Hematopoietic multipotent progenitor cell treated with erythropoietin and hydrocortisone succinate and interleukin-3 and kit ligand, for 6 days (in vitro differentiated cells): ENCODE measurements at regions not wholly inside any gene's neighbourhood (a gene's known extent, or its start where the extent isn't known, plus 50 kb on each side); places are given as distances from the start of the nearest gene placed in this dataset.
A peak's percentile ranks its signal among the peaks of the same experiment; 100 is the strongest.

Source experiments
- DNase-seq: peaks from one replicate; pipeline ENCODE4 v3.0.0-alpha.2; 2015

DNA sequence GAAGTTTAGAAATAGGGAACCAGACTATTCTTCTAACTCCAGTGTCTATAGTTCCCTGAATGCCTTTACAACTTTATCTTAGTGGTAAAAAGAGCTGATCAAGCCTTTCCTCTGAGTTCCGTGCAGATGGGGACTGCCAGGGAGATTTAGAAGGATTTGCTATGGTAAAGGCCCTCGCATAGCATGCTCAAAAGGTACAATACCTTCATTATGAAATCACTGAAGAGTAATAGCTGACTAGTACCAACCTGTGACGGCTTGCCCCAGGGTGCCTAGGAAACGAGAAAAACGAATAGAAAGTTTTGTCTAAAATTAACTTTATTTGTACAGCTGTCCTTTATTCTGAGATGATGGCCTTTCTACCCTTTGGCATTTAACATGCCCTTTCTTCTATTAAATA lies 150.1 kb upstream of the ARHGAP42 start:
- no peak for DNase-seq

DNA sequence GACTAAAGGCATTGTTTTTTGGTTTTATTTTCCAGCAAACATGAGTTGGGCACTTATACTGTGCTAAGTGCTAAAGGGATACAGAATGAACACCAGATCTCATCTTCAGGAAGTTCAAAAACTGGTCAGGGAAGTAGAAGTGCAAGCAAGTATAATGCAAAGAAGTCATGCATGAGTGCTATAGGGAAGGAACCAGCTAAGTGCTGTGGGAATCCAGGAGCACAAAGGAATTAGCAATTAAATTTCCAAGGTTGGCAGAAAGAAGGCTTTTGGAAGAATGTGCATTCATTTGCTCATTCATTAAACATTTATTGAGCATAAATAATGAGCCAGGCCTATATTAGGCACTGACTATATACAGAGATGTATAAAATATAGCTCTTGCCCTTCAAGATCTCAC lies 143.7 kb upstream of the ARHGAP42 start:
- DNase-seq, result no peak

DNA sequence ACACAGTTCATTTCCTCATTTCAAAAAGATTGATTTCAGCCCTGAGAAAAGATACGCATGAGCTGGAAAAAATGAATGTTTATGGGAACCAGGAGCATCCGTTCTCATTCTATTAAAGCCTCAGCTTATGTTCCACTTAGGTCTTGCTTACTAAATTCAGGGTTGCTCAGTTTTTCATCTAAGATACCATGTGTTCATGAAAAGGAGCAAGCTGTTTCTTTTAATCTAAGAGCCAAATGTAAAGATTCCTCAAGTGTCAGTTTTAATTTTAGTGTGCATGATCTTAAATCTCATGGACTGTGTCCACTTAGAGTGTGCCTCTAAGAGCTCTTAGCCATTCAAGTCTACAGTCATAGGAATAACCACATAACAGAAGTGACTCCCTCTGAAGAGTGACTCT lies 141.5 kb upstream of the ARHGAP42 start:
- DNase-seq, result no peak

DNA sequence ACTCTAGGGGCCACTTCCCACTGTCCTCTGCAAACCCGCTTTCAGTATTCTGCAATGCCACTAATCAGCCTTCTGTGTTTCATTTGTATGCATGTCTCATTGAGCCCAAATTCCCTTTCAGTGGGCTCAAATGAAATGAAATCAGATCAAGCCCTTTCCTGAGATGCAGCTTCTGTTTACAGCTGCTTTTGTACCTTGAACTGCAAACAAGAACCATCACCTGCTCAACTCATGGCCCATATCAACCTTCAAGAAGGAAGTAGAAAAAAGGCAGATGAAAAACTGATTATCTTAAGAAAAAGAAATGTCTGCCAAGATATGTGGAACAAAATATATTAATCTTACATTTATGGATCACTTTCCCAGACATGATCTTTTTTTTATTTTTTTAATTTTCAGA lies 141.1 kb upstream of the ARHGAP42 start:
- DNase-seq, result no peak

DNA sequence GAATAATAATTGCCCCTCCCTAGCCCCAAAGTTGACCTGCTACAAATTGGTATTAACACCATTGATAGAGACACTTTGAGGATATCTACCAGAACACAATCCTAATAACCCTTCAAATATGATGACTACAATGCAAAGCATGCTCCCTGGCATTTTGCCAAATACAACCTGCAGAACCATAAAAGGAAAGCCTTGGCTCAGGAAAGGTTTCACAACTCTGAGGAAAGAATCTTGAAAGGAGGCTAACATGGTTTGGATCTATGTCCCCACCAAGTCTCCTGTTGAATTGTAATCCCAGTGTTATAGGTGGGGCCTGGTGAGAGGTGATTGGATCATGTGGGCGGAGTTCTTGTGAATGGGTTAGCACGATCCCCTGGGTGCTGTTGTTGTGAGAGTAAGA lies 140.4 kb upstream of the ARHGAP42 start:
- peak; percentile 10 for DNase-seq

DNA sequence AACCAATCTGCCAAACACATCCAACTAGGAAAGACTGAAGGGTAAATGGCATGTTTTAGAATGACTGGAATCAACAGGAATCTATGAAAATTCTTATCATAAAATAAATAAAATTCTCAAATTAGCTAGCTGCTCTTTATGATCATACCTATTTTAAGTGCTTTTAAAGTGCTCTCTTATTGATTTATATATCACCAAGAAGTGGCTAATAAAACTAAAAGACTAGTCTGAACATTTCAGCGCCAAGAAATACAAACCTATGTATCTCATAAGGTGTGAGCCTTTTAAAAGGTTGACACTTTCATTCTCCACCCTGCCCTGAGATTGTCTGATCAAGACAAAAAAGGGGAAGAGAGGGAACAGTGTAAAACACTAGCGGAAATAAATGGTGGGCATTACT lies 136.8 kb upstream of the ARHGAP42 start:
- DNase-seq, result no peak

DNA sequence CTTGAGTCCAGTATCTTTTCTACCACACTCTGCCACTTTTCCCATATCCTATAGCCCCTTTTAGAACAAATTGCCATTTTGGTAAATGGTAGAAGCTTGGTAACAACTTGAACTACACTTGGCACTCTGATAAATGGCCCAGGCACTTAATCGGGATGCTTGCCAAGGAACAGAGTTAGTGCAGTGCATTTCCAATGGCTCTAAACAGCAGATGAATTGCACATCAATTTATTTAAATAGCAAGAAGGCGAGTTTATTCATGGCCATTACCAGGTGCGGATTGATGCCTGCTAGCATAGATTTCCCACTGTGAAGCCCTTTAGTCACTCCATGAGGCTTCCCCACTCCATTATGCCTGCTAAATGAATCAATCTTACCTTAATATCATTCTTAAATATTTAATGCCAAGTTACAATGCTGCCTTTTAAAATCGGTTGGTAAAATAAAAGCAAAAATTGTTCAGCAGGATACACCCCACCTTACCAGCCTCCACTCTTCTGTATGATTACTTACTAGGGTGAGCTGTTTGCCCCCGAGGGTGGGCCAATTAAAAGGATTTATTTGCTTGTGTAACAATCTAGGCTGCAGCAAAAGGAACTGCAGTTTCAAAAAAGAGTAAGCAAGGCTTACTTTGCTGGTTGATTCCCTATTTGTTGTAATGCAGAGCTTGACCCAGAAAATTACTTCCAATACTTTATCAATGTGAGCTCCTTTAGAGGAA lies 136.0 kb upstream of the ARHGAP42 start:
- no peak for DNase-seq

DNA sequence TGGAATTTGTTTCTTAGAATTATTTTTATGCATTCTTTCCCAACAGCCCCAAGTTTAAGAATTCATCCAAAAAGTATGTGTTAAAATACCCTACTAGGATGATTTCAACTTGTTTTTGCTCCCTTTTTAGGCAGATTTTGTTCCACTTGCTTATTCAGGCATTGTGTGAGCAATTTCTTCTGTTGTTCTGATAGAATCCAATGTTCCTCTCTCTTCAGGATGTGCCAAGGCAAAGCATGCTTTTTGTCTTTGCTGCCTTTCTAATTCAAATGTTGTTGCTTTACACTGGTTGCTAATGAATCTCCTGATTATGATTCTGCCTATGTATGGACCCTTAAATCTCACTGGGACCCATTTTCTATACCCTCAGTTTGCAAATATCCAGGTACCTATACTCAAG lies 131.2 kb upstream of the ARHGAP42 start:
- no peak for DNase-seq

DNA sequence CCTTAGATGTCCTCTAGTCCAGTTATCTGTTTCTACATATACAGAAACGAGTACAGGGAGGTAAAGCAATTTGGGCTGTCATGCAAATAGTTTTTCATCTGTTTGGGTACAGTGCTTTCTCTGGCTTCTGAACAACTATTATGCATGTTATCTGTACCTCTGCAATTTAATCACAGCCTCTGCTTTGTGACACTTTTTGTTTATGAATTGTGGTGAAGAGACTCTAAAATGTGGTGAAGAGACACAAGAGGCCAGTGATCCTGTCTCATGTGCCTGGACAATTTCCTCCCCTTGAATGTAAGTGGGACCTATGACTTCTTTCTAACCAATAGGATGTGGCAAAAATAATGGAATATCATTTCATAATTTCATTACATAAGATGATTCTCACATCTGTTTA lies 130.3 kb upstream of the ARHGAP42 start:
- no peak for DNase-seq

DNA sequence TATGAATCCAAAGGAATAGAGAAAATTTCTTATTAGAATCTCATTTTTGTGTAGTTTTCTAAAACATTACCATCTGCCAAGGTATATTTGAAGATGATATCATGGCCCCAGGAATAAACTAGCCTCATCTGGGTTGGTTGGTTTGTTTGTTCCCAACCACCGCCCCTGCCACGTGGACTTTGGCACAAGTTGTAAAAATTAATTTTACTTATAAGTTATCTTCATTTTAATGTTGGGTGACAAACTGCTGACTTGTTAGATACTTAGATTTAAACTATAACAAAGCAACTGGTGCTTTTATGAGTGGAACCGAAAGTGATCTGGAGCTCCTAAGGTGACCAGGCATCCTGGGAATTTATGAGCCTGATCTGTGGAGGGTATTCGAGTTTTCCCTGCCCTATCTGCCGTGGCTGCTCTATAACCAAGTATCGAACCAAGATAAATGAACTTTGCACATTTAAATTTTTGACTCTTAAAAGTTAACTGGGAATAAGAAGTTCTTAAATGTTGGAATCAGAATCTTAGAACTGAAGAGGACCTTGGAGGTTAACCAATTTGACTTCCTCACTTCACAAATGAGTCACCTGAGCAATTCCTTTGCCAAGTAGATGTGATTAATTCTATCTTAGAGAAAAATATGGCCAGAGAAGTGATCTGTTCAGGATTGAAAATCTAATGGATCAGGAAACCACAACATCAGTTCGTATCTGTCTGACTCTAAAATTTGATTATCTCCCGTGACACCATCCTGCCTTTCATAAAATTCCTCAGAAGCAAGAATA lies 129.1 kb upstream of the ARHGAP42 start:
- DNase-seq, result no peak

DNA sequence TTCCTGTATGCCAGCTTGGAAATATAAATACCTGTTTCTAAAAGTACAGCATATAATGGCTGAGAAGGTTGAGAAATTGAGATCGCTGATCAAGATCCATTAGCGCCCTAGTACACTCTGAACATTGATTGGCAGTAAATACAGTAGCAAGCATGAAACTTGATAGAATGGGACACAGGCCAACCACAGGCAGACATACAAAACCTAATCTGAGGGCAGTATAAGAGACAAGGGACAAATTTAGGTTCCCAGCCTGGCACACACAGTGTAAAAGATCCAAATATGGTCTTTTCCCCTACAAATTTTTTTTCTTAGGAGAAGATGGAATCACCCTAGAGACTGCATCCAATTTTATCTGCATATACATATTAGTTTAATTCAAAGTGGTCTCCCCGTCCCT lies 126.5 kb upstream of the ARHGAP42 start:
- no peak for DNase-seq

DNA sequence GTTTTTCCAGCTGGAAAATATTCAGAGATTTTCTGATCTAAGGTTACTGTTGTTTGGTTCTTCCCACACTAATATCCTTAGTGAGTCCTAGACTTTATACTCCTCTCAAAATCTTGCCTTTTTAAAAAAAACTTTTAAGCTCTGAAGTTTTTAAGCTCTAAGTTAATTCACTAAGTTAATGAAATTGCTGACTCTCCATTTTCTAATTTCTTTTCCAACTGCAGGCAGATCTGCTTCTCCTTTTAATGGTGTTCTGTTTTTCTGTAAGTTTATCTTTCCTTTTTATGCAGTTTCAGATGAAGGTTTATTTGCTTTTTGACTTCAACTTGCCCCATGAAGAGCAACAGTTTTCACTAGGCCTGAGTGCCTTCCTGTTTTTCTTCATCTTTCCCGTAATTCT lies 125.8 kb upstream of the ARHGAP42 start:
- no peak for DNase-seq

DNA sequence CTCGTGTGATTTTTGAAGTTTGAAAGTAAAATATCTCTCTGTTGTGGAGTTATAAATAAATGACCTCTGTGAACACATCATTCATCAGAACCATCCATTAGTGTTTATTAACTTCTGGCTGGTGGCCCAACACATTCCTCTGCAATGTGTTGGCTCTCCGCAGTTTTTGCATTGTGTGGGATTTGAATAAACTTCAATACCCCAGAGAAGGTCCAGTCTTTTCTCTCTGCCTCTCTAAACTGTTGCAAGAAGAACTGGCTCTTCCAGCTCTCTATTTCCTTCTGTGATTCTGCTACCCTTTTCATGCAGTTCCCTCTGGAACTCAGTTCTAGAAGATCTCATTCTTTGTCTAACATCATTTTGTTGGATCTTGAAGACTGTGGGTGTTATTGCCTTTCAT lies 125.0 kb upstream of the ARHGAP42 start:
- no peak for DNase-seq

DNA sequence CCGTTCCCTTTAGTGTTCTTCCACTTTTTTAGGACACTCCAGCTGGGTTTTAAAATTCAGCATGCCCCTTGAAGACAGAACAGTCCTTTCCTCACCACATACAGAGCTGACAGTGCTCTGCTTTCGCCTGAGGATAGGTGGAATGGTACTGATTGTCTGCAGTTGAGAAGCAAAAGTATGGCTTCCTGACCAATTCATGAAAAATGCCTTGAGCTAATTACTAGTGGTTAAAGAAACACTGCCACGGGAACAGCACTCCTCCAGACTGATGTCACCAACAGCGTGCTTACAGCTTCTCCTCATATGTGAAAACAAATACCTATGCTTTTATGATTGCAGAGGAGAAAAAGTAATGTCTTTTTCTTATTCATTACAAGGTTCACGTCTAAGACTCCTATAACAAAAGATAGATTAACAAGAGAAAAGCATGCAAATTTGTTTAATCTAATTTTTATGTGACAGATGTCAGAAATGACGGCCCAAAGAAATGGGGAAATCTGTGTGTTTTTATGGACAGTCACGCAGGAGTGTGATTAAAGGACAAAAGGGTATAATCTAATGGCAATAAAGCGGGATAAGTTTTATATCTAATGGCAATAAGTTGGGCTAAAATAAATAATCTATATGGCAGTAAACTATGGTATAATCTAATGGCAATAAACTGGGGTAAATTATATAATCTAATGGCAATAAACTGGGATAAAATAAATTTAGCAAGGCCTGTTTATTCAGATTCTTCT lies 123.4 kb upstream of the ARHGAP42 start:
- no peak for DNase-seq

DNA sequence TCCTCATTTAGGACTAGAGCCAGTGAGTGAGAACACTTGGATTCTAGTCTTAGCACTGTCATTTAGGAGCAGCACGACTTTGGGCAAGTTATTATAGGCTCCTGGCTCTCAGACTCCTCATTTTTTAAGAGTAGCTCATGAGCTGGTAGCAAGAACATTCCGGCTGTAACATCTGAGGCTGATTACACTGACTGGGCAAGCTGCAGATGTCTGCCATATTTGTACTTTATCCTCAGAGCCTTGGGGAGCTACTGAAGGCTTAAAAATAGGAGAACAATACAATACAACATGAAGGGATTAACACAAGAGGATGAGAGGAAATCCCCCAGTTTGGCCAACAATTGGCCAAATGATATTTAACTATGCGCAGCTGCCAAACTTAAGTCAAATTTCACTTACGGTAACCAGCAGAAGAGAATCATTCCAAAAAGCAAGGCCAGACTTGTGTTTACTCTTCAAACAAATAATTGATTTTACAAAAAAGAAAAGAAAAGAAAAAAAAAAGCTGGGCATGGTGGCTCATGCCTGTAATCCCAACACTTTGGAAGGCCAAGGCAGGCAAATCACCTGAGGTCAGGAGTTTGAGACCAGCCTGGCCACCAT lies 113.1 kb upstream of the ARHGAP42 start:
- no peak for DNase-seq

DNA sequence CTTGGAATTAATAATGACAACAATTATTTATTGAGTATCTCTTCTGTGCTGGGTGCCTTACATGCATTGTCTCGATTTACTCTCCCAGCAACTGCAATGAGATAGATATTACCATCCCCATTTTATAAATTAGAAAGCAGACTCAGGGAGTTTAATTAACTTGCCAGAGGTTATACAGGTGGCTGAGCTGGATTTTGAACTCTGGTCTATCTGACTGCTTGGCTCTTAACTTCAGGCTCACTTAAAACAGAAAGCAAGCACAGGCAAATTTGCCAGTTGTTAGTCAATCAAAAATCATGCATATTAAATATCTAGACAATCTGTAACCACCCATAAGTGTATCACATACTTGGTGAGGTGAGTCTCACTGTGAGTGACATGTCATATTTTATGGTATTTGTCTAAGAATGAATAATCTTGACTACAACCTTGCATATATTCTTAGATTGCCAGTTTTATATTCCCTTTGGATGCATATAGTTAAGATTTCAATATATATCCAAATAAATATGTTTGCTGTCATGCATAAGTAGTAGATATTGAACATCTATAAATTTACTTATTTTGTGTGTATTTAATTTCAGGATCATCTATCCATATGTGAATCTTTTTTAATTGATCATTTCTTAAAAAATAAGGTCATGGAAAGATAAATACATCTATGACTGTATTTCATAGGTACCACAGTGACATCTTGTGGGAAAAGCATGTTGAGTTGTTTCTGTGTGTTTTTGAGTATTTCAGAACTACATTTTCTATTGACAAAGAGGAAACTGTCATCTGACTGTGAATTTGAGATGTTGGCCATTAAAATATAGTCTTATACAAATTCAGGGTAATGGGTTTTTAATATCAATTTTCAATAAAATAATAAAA lies 112.0 kb upstream of the ARHGAP42 start:
- peak; percentile 19 for DNase-seq

DNA sequence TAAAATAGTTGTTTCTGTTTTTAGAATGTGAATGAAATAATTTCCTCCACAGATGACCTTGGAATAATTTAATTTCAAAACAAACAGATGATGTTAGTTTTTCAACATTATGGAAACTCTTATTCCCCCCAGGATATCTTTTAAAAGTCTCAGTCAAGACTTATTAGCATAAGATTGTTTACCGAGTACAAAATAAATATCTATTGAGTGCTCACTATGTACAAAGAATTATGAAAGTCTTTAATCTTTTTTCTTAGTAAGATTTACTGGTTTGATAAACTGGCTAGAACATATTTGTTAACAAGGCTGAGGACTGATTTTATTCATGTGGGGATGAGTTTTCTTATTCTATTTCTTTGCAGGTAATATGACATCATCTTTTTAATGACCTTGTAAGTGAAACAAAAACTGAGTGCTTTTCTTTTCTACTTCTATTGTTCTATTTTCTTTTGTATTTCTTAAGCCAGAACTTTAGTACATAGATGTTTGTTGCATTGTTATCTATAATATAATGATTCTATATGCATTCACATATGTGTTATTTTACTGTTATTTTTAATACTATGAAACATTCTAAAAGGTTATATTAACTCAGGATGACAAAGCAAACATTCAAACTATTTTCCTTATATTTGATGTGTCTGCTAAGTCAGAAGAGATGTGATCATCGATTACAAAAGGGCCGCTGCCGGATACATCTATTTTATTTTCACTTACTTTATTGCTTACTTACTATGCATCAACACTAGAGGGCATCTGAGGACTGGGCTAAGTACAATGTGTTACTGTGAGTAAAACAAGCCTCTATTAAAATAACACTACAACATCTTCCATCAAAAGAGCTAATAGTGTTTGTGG lies 111.0 kb upstream of the ARHGAP42 start:
- peak; percentile 74 for DNase-seq

DNA sequence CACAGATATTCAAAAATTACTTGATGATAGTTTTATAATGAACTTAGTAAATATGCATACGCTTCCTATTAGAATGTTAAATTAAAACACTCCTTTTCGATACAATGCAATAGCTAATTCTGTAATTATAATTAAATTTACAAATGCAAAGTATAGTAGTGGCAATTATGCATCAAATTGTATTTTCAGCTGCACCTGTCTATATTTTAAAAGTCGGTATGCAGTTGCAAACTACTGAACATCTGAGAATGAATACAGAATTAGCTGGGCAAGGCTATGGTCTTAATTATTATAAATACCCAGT lies 110.4 kb upstream of the ARHGAP42 start:
- no peak for DNase-seq

DNA sequence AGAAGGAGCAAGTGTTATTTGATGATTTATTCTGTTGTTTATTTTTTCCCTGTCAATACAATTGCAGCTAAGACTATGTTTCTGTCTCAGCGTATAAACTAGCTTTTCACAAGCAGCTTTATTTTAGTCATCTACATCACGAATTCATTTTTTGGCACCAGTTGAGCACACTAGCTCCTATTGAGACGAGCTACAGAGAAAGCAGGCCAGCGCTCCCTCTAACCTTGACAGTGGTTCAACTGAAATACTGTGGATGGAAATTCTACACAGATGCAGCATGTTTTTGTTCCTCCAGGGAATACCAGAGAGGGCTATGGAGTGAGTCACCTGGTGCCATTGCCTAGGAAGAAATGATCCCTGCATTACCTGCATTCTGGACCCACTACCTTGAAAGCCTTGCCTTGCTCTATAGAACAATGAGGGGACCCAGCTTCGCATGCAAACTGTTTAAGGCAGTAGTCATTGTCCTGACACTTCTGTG lies 108.2 kb upstream of the ARHGAP42 start:
- DNase-seq, result no peak

DNA sequence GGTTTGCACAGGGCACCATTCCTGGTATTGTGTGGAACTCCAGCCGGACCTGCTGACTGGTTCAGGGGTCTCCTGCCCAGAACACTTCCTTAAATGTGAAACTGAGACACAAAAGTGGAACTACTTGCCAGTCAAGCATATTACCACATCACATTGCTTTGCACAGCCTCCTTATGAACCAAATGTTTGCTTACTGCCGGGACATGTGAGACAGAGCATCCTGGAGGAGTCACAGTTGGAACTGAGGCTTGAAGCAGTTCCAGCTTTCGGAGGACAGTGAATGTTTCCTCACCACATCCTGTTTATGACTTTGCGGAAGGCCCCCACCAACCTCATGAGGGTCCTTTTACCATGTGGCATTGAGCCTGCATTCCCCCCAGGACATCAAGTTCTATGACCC lies 105.8 kb upstream of the ARHGAP42 start:
- DNase-seq, result no peak

DNA sequence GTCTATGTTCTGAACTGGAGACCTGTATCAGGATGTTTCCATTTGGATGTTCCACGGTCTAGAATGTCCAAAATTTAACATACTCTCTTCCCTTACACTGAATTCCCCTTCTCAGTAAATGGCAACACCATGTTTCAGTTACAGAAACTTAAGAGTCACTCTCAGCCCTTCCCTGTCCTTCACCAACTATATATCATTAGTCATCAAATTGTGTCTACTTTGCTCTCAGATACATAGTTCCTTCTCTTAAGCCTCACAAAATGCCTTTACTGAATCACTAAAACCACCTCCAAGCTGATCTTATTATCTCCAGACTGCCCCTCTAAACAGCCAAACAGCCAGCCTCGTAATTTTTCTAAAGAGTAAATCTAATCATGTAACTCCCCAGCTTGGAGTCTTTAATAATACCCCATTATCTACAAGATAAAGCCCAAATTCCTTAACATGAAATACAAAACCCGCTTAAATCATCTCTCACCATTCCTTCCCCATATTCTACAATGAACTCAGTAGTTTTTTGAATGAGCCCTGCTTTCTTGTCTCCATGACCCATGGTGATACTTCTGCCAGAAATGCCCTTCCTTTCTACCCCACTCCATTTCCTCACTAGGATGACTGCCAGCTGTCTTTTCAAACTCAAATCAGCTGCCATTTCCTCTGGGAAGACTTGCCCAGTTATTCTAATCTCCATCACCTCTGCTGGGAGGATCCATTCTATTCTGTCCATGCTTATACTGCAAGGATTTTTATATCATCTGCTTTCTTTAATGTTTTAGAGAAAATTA lies 102.7 kb upstream of the ARHGAP42 start:
- DNase-seq, result no peak
